ENCODE measurements at regions not wholly inside any gene's neighbourhood (a gene's known extent, or its start where the extent isn't known, plus 50 kb on each side); places are given as distances from the start of the nearest gene placed in this dataset.

GRCh38 chr10:8563478-8563877, 509.0 kb downstream of the GATA3 start:
- no peak for DNase-seq (ENCODE audit: low read depth)

DNA sequence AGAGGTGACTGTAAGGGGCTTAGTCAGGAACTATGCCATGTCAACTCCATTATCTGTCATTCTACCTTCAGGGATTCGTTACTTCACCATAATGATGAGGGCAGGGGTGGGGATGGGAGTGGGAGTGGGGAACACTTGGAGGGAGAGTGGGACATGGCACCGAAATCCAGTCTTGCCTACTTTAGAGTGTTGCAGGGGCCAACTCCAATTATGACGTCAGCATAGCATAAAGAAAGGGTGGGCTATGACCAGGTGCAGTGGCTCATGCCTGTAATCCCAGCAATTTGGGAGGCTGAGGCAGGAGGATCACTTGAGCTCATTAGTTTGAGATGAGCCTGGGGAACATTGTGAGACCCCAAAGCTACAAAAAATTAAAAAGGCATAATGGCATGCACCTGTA, 512.2 kb downstream of the GATA3 start:
- DNase-seq (ENCODE audit: low read depth) = no peak

- no peak for DNase-seq (ENCODE audit: low read depth)
Measured at GRCh38 chr10:8568401-8568800, 513.9 kb downstream of the GATA3 start.

DNA sequence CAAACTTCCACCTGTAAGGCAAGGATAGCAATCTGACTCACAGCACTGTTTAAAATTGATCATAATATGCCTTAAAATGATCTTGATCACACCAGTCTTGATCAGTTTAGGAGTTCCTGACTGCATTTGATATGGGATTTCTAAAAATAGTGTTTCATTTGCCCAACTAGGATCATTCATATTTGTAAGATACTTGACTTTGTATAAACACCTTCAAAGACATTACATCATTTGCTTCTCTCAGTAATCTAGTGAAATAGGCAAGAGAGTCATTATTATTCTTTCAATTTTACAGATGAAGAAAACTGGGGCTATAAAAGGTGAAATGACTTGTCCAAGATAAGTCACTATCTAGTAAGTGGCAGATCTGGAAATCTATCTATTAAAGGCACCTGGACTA, 521.1 kb downstream of the GATA3 start:
- no peak for DNase-seq (ENCODE audit: low read depth)

GRCh38 chr10:8576281-8576680, 521.8 kb downstream of the GATA3 start:
- no peak for DNase-seq (ENCODE audit: low read depth)

DNA sequence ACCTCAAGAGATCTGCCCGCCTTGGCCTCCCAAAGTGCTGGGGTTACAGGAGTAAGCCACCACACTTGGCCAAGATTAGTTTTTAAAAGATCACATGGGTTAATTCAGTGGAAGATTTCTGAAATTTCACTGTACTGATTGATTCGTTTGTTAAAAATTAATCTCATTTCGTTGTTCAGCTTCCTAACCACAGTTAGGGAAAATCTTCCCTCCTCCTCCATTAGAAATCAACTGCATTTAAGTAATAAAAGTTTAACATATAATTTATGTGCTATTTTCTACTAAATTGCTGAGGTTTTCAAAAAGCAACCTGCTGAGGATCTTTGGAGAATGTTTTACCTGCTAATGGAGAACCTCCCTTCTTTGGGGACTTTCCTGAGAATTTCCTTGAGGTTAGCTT, 522.4 kb downstream of the GATA3 start:
- DNase-seq (ENCODE audit: low read depth) = no peak

DNA sequence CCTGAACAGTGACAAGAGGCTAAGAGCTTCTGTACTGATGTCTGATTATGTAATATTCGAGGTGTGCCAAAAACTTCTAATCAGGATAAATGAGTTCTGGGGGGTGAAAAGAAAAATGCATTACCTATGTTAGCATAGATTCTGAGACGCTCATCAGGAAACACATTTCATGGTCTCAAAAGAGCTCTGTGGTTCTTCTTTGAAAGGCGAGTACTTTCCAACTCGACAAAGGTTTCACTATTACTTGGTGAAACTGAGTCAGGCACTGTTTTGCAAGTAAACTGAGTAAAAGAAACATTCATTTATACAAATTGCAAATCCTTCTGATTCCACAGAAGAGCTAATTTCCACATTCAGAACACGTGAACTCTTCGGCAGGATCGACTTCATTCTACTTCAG, 523.2 kb downstream of the GATA3 start:
- DNase-seq (ENCODE audit: low read depth) = no peak

- DNase-seq (ENCODE audit: low read depth) = no peak
Measured at GRCh38 chr10:8581521-8582225, 527.2 kb downstream of the GATA3 start.

DNA sequence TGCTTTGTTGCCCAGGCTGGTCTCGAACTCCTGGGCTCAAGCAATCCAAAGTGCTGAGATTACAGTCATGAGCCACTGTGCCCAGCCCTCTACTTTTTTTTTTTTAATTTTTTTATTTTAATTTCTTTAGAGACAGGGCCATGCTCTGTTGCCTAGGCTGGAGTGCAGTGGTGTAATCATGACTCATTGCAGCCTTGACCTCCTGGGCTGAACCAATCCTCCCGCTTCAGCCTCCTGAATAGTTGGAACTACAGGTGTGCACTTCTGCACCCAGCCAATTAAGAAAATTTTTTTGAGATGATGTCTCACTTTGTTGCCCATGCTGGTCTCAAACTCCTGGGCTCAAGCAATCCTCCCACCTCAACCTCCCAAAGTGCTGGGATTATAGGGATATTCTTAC, 528.6 kb downstream of the GATA3 start:
- no peak for DNase-seq (ENCODE audit: low read depth)

DNA sequence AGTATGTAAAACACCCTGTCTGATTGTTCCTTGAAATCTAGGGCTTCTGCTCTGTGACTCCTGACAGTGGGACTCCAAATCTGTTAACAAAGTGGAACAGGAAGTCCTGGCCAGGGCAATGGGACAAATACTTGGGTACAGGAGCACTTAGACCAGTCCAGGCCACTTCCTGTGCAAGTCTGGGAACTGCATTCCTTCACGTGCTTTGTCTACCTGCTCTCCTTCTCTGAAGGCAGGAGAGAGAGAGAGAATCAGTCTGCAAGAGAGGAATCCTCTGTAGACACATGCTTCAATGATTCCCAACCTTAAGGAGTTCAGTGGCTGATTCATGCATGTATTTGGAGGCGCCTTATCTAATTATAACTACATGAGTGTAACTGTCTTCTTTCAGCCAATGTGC, 530.2 kb downstream of the GATA3 start:
- no peak for DNase-seq (ENCODE audit: low read depth)

DNA sequence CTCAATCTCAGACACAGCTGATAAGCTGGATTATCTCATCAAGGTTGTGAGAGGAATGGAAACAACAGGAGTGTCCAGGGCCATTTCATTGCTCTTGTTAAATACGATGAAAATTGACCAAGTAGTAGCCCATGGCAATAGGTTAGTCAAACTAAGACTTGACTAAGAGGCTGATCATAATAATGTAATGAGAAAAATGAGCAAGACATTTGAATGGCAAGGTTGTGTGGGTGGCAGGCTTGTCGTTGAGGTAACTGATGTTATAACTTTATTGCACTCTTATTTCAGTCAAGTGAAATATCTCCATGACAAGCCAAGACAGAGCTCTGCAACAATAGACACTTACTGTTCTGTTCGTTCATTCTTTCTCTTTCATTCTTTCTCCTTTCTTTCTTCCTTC, 532.0 kb downstream of the GATA3 start:
- DNase-seq (ENCODE audit: low read depth) = no peak

GRCh38 chr10:8588135-8588534, 533.6 kb downstream of the GATA3 start:
- no peak for DNase-seq (ENCODE audit: low read depth)

DNA sequence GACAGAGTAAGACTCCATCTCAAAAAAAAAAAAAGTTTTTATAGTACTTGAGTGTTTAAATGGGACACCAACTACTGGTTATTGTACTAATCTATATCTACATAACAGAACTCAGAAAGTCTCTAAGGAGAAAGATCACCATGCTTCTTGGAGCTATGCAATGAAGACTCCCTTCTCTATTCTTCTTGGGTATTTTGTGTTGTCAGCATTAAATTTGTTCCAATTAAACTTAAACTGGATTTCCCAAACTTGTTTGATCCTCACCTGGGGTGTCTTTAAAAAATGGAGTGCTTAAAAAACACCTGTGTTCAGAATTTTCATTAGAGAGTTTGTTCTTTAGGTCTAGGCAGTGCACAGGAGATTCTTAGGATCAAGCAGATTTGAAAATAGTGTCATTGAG, 536.0 kb downstream of the GATA3 start:
- DNase-seq (ENCODE audit: low read depth) = no peak

- DNase-seq (ENCODE audit: low read depth) = no peak
Measured at GRCh38 chr10:8591640-8592039, 537.2 kb downstream of the GATA3 start.

DNA sequence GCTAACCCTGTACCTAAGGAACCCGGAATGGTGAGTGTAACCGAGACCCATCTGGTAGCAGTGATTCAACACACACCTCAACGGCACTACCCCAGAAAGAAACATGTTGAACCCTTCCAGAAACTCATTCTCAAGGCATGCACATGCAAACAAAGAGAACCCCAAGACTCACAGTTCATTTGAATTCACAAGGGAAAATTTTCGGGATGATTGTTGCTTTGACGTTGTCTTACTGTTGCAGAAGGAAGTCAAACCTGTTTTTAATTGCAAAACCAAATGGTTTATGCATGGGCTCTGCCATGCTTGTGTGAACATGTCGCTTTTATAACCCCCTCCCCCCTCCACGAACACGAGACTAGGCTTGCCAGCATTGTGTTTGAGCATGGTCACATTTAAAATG, 539.7 kb downstream of the GATA3 start:
- DNase-seq (ENCODE audit: low read depth) = no peak

DNA sequence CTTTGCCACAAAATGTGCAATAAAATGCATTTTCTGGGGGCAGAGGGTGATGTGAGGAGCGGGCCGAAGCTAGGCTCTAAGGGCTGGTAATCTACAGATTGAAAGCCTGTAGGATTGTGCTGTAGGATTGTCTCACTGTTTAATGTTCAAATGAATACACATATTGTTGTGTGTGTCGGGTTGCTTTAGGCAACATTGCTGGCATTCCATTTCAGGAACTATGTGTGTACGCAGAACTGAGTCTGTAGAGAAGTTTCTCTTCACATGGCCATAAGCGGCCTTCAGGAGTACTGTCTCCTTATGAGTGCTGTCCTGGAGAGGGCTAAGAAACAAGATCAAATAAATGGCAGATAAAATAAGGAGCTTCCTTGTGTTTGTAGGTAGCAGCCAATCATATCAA, 540.2 kb downstream of the GATA3 start:
- no peak for DNase-seq (ENCODE audit: low read depth)

GRCh38 chr10:8595140-8595539, 540.7 kb downstream of the GATA3 start:
- DNase-seq (ENCODE audit: low read depth) = no peak

- no peak for DNase-seq (ENCODE audit: low read depth)
Measured at GRCh38 chr10:8596929-8597472, 542.5 kb downstream of the GATA3 start.

- no peak for DNase-seq (ENCODE audit: low read depth)
Measured at GRCh38 chr10:8600192-8600591, 545.7 kb downstream of the GATA3 start.

- DNase-seq (ENCODE audit: low read depth) = no peak
Measured at GRCh38 chr10:8602821-8603220, 548.3 kb downstream of the GATA3 start.

DNA sequence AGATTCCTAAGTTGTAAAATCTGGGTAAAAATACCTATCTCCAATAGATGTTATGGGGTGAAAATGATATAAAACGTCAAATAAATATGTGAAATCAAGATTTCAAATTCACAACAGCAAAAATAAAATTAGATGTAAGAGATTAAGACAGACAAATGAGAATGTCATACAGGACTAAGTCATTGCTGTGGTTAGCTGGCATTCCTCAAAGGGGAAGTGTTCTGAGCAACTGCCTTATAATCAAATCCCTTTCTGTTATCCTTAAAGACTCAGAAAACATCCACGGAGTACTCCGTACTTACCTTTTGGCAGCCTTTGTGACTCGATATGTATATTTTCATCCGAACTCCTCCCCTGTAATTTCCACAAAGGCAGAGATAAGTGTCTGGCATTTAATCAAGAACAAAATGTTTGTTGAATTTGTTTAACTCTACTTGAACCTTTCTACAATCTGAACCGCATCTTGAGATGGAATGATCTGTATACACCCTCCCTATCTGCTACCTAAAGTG, 559.6 kb downstream of the GATA3 start:
- no peak for DNase-seq (ENCODE audit: low read depth)

GRCh38 chr10:8615118-8615517, 560.6 kb downstream of the GATA3 start:
- no peak for DNase-seq (ENCODE audit: low read depth)

DNA sequence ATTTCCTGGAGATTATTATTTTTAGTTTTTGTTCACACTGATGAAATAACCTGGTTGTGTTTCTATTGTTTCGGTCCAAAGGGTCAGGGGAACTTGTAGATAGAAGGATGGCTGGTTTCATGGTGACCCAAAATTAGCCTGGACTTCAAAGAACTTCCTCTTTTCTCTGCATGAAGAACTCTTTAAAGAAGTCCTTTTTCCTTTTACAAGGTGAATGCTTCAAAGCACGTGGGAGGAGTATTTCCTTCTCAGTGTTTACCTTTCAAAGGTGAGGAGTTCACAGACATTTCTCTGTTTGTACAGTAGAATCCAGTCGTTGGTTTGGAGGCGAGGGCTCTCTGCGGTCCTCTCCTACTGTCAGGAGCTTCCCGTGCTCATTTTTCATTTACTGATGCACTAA, 561.7 kb downstream of the GATA3 start:
- no peak for DNase-seq (ENCODE audit: low read depth)

DNA sequence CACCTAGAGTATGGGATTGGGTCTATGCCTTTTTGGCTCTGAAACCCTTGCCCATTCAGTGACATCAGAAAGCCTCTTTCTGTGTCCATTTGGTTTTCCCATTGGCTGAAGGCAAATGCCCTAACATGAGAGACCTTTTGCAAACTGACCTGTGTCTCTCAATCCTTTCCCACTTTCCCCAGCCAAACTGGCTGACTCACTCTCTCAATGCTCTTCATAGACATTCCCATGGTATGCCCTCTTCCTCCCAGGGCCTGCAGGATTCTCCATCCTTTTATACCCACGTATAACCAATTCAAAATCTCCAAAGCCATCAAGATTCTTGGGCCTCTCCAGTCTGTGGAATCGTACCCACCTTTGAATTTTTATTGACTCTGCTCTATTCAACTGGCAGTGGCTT, 563.3 kb downstream of the GATA3 start:
- DNase-seq (ENCODE audit: low read depth) = no peak

All from ELR (cell line).